GM13977 (cell line): ENCODE measurements at regions not wholly inside any gene's neighbourhood (a gene's known extent, or its start where the extent isn't known, plus 50 kb on each side); places are given as distances from the start of the nearest gene placed in this dataset.

Source experiments
- DNase-seq: peaks from one replicate; pipeline ENCODE4 v3.0.0; 2012; ENCODE audit warnings: low spot score
- CTCF ChIP-seq: IDR thresholded peaks from 2 replicates; pipeline ENCODE4 v1.5.1; 2012; ENCODE audit warnings: mild to moderate bottlenecking, control low read depth; ENCODE audit not compliant: insufficient read depth; ENCODE audit errors: extremely low read depth, missing control alignments
- in situ Hi-C: fragments of 300-500 bp; cut with MboI; formaldehyde crosslinking; loops from one replicate; pipeline ENCODE4 v1.12.0; 2022; ENCODE audit warnings: low sequenced_read_pairs, low pct_unique_long_range_greater_than_20kb, mixed read lengths, inconsistent platforms; ENCODE audit not compliant: unreplicated experiment

GRCh38 chr12:75825686-75826085, 205.9 kb downstream of the PHLDA1 start:
- DNase-seq, result no peak
- TF ChIP-seq CTCF, result no peak
- in situ Hi-C loops, result no loop called here

GRCh38 chr12:75823475-75823874, 208.1 kb downstream of the PHLDA1 start:
- no peak for TF ChIP-seq CTCF
- in situ Hi-C loops, result no loop called here
- no peak for DNase-seq

GRCh38 chr12:75822416-75822815, 209.2 kb downstream of the PHLDA1 start:
- in situ Hi-C loops, result no loop called here
- no peak for TF ChIP-seq CTCF

GRCh38 chr12:75820848-75821578, 210.6 kb downstream of the PHLDA1 start:
- in situ Hi-C loops, result no loop called here
- no peak for DNase-seq
- TF ChIP-seq CTCF, result no peak

More at GRCh38 chr12:75822416-75822815, 209.2 kb downstream of the PHLDA1 start:
- DNase-seq, result no peak

- no peak for DNase-seq
- in situ Hi-C loops, result no loop called here
- TF ChIP-seq CTCF, result no peak
These were observed 211.5 kb downstream of the PHLDA1 start for GRCh38 chr12:75820071-75820470.

GRCh38 chr12:75819512-75819911, 212.1 kb downstream of the PHLDA1 start:
- no peak for DNase-seq
- TF ChIP-seq CTCF, result no peak
- in situ Hi-C loops, result no loop called here
